Activated CD8-positive, alpha-beta memory T cell treated with anti-CD3 and anti-CD28 coated beads for 24 hours (primary cell): ENCODE measurements at regions not wholly inside any gene's neighbourhood (a gene's known extent, or its start where the extent isn't known, plus 50 kb on each side); places are given as distances from the start of the nearest gene placed in this dataset.
"Not testable (repeated sequence)": the region's sequence is repeated elsewhere in the genome, so short reads cannot be mapped to it uniquely, and the experiment has no call there.

Source experiments
- DNase-seq: peaks from one replicate; pipeline ENCODE4 v3.0.0-alpha.2; 2020

DNA sequence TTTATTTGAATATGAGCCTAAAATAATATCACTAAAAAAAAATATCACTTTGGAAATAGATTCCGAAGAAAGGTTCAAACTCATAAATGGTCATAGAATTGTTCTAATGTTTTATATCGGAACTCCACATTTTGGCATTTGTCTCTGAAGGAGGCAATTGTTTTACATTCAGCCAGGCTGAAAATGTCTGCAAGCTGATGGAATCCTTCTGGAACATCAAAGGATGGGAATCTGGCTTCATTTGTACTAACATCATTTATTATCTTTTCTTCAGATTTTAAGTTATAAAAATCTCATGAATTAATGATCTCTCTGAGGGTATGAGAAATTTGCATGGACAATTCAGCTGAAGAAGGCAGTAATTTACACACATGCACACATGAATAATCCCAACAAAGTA lies 251.4 kb upstream of the RGMA start:
- DNase-seq: no peak

DNA sequence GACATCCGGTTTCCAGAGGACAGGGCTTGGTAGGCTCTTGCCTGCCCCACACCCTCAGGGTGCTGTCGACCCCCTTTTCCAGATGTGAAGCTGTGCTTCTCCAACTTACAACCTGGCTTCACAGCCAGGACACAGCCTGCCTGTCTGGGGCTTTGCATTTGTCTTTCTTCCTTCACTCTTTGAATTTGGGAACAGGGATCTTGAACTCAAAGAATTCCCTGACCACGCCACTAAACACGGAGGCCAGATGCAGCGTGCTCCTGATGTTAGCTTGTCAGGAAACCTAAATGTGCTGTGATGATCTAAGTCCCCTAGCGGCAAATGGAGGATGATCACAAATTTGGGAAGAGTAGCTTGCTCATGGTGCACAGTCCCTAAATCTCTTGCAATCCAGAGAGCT lies 244.8 kb upstream of the RGMA start:
- no peak for DNase-seq

DNA sequence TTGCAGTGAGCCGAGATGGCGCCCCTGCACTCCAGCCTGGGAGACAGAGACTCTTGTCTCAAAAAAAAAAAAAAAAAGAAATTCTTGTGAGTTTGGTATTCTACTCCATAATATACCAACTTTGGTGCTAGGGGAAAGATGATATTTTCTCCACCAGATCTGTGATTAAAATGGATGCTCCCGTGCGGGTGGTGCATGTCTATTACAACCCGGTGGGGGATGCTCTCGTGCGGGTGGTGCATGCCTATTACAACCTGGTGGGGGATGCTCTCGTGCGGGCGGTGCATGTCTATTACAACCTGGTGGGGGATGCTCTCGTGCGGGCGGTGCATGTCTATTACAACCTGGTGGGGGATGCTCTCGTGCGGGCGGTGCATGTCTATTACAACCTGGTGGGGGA lies 244.1 kb upstream of the RGMA start:
- DNase-seq: not testable (repeated sequence)

DNA sequence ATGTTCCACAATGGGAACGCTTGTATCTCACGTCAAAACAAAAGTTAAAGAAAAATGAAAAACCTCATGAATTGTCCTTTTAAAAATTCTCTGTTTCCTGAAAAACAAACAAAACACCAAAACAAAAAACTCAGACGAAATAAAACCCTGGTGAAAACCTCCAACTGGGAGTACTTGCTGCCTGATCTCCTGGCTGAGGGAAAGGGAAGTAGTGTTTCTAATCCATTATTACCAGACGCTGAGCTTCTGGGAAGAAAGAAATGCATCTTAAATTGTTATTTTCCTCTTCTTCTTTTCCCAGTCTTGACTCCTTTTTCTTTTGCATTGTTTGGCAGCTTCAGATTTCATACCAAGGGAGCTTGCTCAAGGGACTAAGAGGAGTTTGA lies 243.2 kb upstream of the RGMA start:
- no peak for DNase-seq

DNA sequence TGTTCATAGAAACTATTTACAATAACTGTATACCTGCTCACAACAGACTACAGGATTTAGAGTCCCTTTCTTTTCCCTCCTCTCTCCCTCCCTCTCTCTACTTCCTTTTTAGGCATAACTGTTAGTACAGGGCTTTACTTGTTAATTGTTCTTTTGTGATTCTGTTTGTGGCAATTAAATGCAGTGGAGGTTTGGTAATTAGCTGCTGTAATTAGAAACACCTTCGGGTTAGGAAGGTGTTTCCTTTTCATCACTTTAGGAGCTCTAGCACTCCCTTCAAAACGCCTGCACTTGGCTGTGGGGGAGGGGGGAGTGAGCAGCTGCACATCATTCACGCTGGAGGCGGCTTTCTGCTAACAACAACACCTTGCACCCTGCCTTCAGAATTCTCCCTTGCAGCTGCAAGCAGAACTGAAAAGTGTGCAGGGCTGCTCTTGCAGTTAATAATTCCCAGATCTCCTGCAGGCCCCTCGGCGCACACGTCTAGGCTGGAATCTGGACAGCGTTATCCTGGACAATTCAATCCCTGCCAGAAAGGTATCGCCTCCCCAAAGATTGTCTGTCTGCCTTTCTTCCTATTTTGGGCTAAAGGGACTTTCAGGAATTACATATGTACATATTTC lies 242.6 kb upstream of the RGMA start:
- DNase-seq: no peak

DNA sequence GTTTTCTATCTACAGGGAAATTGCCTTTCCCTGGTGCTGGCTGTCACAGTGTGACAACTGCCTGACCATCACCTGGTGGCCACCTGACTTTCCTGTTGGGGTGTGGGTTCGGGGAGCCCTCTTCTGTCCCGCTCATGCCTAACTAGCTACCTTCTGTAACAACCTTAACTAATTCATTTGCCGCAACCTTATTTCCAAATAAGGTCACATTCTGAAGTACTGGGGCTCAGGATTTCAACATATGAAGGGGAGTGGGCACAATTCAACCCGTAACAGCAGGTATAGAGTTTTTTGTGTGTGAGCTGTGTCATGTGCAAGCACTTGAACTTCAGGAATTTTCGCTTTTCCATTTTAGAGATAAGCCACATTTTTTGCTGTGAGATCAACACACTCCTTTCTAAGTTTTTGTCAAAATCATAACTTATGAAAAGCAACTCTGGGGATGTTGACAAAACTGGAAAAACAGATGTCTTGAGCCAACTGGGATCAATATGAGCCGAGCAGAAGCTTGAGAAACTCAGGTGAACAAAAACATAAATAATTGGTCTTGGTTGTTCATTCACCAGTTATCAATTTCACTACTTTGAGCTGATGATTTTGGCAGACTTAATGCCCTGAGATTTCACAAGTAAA lies 242.0 kb upstream of the RGMA start:
- no peak for DNase-seq

DNA sequence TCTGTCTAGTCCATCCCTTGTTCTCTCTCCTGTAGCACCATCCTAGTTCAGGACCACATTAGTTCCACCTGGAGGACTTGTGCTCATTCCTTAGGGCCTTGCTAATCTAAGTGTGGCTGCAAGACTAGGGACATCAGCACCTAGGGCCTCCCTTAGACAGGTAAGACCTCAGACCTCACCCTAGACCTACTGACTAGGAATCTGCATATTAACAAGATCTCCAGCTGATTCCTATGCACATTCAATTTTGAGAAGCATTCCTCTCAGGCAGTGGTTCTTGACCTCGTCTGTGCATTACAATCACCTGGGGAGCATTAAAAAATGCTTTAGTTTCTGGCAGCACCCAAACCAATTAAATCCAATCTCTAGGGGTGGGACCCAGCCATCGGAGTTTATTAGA lies 238.4 kb upstream of the RGMA start:
- DNase-seq: no peak

DNA sequence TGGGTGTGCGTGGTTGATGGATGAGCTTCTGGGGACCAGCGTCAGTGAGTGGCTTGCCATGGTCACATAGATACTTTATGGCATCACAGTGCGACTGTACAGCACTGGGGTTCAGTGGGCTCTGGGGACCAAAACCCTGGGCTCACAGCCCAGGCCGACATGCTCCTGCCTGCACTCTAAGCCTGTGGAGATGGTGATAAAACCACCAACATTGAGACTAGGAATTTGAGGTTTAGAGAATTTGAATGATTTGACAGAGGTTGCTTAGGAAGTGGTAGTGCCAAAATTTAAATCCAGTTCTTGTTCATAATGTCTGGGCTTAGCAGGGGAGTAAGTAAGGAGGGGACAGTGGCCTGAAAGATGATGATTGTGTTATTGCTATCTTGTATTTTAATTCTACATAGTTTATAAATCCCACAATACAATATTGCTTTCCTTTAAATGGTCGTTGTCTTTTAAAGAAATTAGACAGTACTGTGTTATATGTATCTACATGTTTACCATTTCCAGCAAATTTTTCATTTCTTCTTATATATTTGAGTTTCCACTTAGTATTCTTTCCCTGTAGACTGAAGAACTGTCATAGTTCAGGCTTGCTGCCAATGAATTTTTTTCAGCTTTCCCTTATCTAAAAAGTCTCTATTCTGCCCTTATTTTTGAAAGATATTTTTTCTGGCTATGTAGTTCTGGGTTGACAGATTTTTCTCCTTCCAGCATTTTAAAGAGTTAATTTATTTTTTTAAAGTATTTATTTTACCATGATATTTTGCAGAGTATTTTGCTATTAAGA lies 235.4 kb upstream of the RGMA start:
- no peak for DNase-seq

DNA sequence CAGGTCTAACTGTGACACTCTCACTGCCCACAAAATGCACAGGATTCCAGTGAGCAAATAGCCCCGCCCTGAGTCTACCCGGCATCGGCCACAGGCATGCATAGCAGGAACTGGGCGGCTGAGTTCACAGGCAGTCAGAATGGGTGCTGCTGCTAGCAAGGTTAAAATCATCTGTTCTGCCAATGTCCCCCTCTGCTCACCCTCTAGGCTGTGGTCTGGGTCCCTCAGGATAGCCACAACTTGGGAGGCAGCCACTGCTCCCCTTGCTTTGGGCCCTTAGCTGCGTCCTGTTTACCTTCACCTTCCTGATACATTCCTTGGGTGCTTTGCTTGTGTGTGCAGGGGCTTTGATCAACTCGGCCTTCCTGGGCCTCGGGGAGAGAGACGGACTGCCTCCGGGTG lies 232.9 kb upstream of the RGMA start:
- DNase-seq: no peak

DNA sequence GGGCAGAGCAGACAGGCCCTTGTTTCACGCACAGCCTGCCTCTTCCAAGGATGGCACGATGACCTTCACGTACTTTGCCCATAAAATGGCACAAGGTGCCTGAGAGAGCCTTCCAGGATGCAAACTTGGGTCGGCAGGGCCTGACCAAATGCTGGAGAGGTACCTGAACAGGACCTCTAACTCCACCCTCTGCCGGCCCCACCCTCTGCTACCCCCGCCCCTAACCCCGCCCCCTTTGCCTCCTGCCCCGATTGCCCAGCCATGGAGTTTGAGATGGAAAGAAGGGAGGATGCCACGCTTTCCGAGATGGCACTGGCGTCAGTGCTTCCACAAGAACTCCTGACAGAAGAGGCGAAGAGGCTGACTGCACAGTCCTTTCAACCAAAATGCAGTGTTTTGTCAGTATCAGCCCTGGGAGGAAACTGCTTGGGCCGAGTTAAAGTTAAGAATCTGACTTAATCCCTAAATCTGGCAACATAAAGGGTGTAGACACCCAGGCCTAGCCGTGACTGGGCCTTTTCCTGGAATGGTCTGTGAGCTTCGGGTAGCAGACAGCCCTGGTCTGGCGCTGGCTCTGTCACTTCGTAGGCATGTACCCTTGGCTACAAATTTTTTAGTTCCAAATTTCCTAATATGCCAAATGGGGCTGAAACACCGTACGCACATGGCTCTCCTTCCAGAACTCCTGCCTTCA lies 230.3 kb upstream of the RGMA start:
- no peak for DNase-seq

DNA sequence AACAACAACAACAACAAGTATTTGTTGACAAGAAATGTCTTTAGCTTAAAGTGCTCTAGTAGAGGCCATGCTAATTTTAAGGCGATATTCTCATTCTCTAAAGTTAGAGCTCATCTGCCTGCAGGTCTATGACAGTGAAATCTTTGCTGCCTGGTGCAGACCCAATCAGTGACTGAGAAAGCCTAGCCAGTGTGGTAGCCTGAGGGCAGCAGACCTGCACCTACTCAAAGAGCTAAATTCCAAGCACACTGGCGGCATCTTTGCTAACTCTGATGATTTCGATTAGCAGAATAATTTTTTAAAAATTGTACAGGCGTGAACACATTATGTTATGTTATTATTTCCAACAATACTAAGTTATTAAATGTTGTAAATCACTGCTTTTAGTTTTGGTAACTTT lies 228.8 kb upstream of the RGMA start:
- DNase-seq: no peak

DNA sequence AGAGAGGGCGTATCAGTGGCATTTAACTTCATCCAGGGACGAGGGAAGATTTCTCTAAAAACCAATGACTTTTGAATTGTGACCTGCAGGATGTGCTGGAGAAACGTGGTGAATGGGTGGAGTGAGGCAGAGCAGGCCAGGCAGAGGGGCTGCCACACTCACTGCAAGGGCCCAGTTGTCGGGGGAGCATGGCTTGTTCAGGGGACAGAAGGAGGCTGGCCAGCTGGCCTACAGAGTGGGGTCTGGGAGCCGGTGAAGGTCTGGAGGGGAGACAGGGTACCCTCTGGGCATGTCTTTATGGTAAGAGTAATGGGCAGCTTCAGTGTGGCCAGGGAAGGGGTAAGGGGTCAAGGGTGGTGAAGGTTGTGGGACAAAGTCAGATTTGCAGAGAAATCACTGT lies 225.2 kb upstream of the RGMA start:
- DNase-seq: no peak

DNA sequence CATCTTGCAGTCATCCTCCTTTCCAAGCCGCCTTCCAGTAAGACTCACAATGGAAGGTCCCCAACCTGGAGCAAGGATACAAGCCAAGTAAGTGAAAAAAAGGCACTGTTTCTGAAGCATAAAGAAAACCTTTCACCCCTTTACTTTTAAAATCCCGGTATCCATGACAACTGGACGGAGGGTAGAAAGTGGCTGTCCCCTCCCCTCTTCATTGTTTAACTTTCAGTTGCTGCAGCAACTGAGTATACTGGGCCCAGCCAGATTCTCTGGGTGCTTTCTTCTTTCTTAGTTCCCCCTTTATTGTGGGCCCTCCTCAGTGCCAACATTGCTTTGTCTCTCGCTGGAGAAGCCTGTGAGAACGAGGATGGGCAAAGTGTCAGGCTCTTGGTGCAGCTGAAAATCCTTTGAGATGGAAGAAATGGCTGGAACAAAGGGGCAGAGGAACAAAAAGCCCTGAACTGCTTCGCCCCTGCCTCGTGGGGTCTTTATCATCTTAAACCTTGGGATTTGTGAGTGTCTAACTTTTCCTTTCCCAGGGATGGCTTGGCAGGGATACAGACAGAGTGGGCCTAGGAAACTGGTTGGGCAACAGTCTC lies 224.0 kb upstream of the RGMA start:
- DNase-seq: no peak

DNA sequence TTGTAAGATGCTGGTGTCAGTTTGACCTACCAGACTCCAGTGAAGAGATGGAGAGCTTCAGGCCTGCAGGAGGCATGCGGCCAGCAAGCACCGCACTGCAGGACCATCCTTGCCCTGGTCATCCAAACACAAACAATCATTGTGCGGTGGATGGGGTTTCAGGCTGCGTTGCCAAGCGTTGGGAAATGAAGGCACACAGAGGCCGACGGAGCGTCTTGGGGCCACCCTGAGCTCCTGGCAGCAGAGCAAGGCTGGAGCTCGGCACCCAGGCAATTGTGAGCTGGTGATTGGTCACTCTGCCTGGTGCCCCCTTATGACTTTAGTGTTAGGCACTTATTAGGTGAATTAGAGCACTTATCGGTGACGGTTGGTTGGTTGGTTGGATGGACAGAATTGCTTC lies 222.6 kb upstream of the RGMA start:
- no peak for DNase-seq

DNA sequence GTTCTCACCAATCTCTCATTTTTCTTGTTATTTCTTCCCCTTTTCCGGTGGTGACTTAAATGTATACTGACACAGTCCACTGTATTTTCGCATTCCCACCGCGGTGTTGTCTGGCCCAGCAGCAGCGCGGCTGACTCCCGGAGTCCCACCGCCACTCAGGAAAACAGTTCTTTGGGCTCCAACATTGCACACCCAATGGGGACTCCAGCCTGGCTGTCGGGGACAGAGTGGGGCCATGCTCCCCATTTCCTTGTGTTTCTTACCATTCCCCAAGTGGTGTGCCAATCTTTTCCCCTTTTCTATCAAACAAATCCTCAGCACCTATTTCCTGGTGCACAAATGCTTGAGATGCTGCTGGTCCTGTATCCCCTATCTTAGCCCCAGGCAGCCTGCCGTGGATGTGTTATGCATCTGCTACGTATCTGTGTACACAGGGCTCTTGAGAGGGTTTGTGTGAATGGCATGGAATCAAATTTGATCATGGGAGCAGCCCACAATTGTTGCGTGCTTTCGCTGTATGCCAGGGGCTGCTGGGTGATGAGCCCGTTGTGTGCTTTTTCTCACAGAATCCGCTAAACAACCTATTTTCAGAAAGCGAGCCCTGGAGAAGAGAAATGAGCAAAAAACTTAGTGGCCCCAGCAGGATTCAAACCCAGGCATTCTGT lies 219.1 kb upstream of the RGMA start:
- DNase-seq: no peak

DNA sequence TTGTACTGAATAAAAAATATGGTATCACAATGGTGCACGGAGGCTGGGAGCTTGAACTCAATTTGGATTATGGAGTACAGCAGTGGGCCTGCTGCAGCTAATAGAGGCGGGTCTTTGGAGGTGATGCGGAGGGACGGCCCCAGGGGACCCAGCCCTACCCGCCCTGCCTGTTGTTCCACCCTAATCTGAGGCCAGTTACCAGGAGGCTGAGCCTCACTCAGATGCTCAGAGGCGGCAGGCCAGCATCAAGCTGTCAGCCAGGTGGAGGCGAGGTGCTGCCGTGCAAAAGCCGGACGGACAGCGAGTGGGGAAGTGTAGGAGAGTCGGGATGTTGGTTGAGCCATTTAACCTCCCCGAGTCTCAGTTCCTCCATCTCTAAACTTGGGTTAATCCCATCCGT lies 218.5 kb upstream of the RGMA start:
- no peak for DNase-seq

DNA sequence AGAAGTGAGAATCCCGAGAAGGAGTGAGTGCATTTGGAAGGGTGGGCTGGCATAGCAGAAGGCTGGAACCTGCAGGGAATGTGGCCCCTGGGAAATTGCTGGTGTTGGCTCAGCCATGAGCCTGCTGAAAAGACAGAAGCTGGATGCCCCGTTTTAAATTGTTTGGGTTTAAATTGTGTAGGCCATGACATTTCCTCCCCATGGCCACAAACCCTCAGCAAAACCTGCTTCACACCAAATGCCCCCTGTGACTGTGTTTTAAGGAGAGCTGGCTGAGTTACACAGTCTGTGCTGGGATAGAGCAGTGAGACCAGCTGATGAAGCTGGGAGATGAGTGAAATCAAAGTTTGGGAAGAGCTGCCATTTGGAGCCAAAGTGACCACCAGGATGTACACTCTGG lies 216.3 kb upstream of the RGMA start:
- DNase-seq: no peak

DNA sequence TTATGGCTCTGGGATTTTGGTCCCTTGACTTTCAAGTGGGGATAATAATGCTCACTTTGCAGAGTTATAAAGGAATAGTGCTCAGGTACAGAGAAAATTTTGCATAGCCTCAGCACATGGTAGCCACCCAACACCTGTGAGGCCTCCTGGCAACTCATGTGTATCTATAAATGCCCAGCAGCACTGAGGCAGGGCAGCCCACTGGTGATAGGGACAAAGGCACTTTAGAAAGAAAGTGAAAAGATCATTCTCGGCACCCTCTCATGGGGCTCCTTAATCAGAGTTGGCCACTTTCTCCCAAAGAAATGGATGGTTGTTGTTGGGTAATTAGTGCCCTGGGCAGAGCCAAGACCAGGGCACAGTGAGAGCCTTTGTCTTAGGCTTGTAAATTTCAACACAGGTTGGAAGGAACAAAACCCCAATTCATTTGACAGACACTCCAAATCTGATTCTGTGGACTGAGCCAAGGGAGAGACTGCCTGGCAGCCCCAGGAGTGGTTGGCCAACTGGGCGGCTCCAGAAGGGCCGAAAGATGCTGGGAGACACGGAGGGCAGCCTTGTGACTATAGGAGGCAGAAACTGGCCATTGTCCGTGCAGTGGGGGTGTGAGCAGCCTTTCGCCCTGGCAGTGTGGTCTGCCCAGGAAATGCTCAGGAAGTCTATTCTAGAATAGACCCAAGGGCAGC lies 213.2 kb upstream of the RGMA start:
- peak; percentile 26 for DNase-seq

DNA sequence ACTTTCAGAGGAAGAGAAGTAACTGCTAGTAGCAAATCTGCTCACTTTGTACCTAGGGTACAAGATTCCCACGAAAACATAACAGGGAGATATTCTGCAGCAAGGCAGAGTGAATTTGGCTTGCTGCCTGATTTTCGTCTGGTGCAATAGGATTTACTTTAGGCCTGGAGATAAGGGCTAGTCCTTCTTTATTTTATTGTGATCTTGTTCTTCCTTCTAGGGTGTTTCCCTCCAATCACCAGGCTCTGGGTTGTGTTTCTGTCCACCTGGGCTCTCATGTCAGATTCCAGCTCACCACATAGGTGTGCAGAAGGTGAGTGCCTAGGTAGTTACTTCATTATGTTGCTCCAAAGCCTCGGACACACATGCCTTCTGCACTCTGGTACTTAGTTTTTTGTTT lies 211.8 kb upstream of the RGMA start:
- DNase-seq: peak; percentile 7

DNA sequence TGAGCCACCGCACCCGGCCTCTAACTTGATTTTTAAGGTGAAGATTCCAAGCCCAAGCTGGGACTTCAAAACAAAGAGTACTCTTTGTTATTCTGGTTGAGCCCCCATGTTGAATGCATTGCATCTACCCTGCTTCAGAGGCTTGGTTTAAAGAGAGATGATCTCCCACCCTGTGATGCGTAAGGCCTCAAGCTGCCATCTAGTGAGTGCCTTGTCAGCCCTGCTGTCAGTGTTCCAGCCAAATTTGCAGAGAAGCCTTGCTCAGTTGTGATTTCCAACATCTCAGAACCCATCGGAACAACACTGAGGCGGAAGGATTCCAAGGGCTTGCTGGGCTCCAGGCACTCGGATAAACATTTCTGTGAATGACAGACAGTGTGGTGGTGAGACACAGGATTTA lies 210.7 kb upstream of the RGMA start:
- DNase-seq: peak; percentile 3

DNA sequence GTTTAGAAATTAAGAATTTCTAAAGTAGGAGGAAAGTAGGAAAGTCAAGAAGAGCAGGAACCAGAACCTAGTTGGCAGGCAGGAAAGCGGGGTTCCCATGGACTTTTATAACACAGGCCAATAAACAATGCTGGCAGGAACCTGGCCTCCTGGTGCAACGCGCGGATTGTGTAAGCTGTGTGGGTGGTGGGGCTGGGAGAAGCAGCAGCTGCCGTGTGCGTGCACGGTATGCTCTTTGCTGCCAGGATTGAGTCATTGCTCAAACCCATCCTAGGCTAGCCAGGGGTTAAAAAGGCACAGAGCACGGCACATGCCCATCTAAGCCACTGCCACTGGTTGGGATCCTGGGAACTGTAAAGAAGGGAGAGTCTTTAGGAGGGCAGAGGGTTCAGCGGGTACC lies 209.9 kb upstream of the RGMA start:
- peak; percentile 13 for DNase-seq
